Activated CD8-positive, alpha-beta memory T cell treated with anti-CD3 and anti-CD28 coated beads, Interleukin-2, amount 50 U/mL, for 1 hour (primary cell): ENCODE measurements at regions not wholly inside any gene's neighbourhood (a gene's known extent, or its start where the extent isn't known, plus 50 kb on each side); places are given as distances from the start of the nearest gene placed in this dataset.

Source experiments
- DNase-seq: peaks from one replicate; pipeline ENCODE4 v3.0.0-alpha.2; 2020; ENCODE audit errors: extremely low read depth

- DNase-seq, result no peak
Observed at GRCh38 chr14:66196670-66197069, 289.5 kb upstream of the CCDC196 start.

DNA sequence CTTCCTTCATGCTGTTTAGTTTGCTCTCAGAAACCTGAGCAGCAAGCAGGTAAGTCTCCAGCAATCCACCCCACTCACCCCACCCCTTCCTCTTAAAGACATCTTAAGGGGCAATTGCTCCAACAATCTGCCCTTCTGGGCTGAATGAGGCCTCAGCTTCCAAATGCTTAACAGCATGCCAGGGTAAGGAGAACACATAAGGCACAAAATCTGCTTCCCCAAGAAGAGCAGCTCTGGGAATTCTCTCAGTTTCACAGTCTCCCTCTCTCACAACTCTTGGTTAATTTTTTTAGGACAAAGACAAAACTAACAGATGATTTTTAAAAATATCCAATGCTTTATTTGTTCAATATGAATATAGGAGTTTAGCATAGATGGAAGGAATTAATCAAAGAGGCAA, 288.9 kb upstream of the CCDC196 start:
- DNase-seq, result no peak

DNA sequence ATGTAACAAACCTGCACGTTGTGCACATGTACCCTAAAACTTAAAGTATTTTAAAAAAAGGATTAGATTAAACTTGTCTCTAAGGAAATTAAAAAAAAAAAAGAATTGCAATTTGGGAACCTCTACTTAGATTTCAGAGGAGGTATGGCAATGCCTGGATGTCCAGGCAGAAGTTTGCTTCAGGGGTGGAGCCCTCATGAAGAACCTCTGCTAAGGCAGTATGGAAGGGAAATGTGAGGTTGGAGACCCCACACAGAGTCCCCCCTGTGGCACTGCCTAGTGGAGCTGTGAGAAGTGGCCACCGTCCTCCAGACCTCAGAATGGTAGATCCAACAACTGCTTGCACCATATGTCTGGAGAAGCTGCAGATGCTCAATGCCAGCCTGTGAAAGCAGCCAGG, 279.6 kb upstream of the CCDC196 start:
- DNase-seq, result no peak

DNA sequence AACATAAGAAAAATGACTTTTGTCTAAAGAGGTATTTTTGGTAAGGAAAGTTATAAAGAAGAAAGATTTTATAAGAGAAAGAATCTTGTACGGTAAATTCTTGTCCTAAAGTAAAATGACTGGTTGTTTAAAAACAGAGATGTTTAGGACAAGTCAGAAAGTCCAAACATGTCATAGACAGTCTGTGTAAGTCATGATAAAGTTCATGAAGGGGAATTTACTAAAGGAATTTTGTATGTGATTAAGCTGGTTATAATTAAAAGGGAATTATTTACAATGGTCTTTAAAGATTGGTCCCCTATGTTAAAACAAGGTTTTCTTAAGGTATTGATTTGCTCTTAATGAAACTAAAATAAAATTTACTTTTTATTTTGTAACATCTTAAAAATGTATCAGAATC, 269.4 kb upstream of the CCDC196 start:
- no peak for DNase-seq

GRCh38 chr14:66219886-66220285, 266.3 kb upstream of the CCDC196 start:
- no peak for DNase-seq

GRCh38 chr14:66224492-66225178, 261.5 kb upstream of the CCDC196 start:
- DNase-seq, result no peak

GRCh38 chr14:66225337-66225736, 260.8 kb upstream of the CCDC196 start:
- no peak for DNase-seq

- no peak for DNase-seq
Observed at GRCh38 chr14:66228267-66228970, 257.8 kb upstream of the CCDC196 start.

GRCh38 chr14:66231820-66232219, 254.4 kb upstream of the CCDC196 start:
- no peak for DNase-seq

DNA sequence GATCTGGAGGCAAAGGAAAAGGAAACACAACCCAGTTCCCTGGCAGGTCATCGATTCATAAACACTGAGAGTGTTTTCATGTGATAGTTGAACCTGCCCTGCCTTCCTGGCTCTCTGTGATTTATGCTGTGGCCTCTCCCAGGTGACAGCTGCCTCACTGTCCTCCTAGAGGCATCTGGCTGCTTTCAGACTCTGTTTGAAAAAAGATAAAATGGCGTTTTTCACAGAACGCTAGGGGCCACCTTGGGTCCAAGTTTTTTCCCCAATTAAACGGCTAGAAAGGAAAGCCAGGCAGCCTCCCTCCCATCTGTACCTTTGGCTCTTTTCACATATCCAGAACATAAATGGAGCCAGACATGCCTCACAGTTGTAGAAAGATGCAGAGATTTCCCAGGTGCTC, 252.6 kb upstream of the CCDC196 start:
- DNase-seq, result no peak

DNA sequence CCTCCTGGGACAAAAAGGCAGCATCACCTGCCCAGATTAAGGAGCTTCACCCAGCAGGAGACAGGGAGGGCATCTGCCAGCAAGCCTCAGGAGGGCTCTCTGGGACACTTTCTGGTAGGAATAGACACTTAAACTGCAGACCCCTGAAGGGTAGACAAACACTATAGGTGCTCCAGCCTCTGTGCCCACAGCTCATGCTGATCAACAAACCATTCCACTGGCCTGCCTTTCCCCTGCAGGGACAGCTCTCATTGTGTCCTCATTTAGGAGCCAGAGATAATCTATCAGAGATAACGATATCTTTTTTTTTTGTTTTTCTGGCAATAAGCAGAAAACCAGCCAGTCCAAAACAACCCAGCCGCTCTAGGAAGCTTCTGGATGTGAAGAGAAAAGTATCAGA, 251.8 kb upstream of the CCDC196 start:
- no peak for DNase-seq

DNA sequence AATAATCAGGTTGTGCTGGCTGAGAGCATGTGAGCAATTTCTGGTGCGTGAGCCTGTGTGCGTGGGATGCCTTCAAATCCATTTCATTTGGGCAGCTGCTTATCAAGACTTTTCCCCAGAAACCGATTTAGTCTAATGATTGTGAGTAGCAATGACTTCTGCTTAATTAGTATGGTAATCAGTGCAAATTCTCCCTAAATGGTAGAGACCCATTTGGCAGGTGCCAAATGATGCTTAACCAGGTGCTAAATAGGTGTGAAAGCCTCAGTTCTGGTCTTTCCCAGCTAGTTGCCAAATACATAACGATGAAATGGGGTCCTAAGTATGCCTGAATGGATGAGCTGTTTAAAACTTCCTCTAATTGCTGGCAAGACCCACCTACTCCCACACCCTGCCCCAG, 248.4 kb upstream of the CCDC196 start:
- no peak for DNase-seq

GRCh38 chr14:66238969-66239368, 247.2 kb upstream of the CCDC196 start:
- no peak for DNase-seq

DNA sequence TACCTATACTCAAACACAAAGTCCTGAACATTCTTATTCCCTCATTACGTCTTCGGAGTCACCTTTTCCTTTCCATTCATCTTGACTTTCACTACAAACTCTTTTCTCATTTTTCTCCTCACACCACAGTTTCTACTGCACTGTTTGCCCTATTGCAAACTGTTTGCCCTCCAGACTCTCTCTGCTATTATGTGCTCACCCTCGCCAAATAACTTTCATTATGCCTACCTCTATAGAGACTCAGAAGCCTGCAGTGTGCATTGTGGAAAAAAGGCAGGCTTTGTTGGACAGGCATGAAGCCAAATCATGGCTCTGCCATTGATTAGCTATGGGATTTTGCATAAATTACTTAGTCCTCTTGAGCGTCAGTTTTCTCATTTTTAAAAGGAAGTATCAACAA, 246.6 kb upstream of the CCDC196 start:
- no peak for DNase-seq

- DNase-seq, result no peak
Observed at GRCh38 chr14:66240105-66240504, 246.1 kb upstream of the CCDC196 start.

- no peak for DNase-seq
Observed at GRCh38 chr14:66242001-66242400, 244.2 kb upstream of the CCDC196 start.

- DNase-seq, result no peak
Observed at GRCh38 chr14:66244834-66245233, 241.3 kb upstream of the CCDC196 start.

- DNase-seq, result no peak
Observed at GRCh38 chr14:66247662-66248193, 238.4 kb upstream of the CCDC196 start.

DNA sequence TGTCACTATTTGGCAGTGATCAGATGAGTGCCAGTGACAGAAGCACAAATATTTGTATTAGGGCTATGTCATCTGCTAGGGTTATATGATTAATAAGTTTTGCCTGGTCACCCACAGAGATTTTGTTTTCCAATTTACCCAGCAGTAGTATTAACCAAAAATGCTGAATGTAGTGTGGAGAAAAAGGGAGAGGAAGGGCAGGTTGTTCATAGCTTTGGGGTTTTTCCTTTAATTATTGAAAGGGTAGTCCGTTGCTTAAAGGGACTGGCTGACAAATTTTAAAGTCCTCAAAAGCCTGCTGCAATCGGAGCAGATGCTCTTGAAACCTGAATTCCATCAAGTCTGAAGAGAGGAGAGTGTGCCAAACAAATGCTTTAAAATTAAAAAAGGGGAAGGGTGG, 237.9 kb upstream of the CCDC196 start:
- no peak for DNase-seq

- no peak for DNase-seq
Observed at GRCh38 chr14:66249544-66249943, 236.6 kb upstream of the CCDC196 start.

- no peak for DNase-seq
Observed at GRCh38 chr14:66254038-66254437, 232.1 kb upstream of the CCDC196 start.

GRCh38 chr14:66268802-66269334, 217.3 kb upstream of the CCDC196 start:
- no peak for DNase-seq

DNA sequence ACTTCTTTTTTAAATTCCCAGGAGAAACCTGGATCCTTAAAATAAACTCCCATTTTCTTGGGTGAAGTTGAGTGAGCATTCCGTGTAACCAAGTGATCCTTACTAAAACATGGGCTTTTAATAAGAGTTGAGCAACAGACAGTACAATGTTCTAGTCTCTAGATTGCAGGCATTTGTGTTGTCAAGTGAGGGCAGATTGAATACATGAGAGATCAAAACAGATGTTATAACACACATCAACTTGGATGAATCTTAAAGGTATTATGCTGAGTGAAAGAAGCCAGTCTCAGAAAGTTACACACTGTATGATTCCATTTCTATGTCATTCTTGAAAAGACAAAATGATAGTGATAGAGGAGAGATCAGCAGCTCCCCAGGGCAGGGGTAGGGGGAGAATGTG, 213.9 kb upstream of the CCDC196 start:
- DNase-seq, result no peak
